GM04503 (cell line): ENCODE measurements at regions not wholly inside any gene's neighbourhood (a gene's known extent, or its start where the extent isn't known, plus 50 kb on each side); places are given as distances from the start of the nearest gene placed in this dataset.
"Not testable (repeated sequence)": the region's sequence is repeated elsewhere in the genome, so short reads cannot be mapped to it uniquely, and the experiment has no call there.

Experiments
- DNase-seq: peaks from one replicate; pipeline ENCODE4 v3.0.0-alpha.2; 2012; ENCODE audit warnings: low read depth

- no peak for DNase-seq
These were observed 1163.7 kb downstream of the FAM181B start for GRCh38 chr11:81569999-81570398.

GRCh38 chr11:81568918-81569317, 1164.7 kb downstream of the FAM181B start:
- no peak for DNase-seq

GRCh38 chr11:81548123-81548522, 1185.5 kb downstream of the FAM181B start:
- no peak for DNase-seq

GRCh38 chr11:81539806-81540205, 1193.9 kb downstream of the FAM181B start:
- DNase-seq: not testable (repeated sequence)

- DNase-seq: no peak
These were observed 1218.1 kb downstream of the FAM181B start for GRCh38 chr11:81515566-81515965.

GRCh38 chr11:81497202-81497804, 1236.4 kb downstream of the FAM181B start:
- DNase-seq: no peak

- no peak for DNase-seq
These were observed 1237.1 kb downstream of the FAM181B start for GRCh38 chr11:81496601-81497000.

- no peak for DNase-seq
These were observed 1237.9 kb downstream of the FAM181B start for GRCh38 chr11:81495699-81496292.

GRCh38 chr11:81494431-81494830, 1239.2 kb downstream of the FAM181B start:
- DNase-seq: no peak

- no peak for DNase-seq
These were observed 1240.7 kb downstream of the FAM181B start for GRCh38 chr11:81492923-81493445.

GRCh38 chr11:81487109-81487508, 1246.6 kb downstream of the FAM181B start:
- no peak for DNase-seq

- no peak for DNase-seq
These were observed 1249.5 kb downstream of the FAM181B start for GRCh38 chr11:81484196-81484595.

- no peak for DNase-seq
These were observed 1256.4 kb downstream of the FAM181B start for GRCh38 chr11:81477277-81477676.

- DNase-seq: no peak
These were observed 1257.3 kb downstream of the FAM181B start for GRCh38 chr11:81476345-81476744.

GRCh38 chr11:81472646-81473045, 1261.0 kb downstream of the FAM181B start:
- no peak for DNase-seq

GRCh38 chr11:81470446-81470845, 1263.2 kb downstream of the FAM181B start:
- DNase-seq: no peak

- no peak for DNase-seq
These were observed 1273.8 kb downstream of the FAM181B start for GRCh38 chr11:81459766-81460306.

GRCh38 chr11:81449588-81450156, 1284.0 kb downstream of the FAM181B start:
- no peak for DNase-seq

- no peak for DNase-seq
These were observed 1289.4 kb downstream of the FAM181B start for GRCh38 chr11:81444297-81444696.

GRCh38 chr11:81432333-81432732, 1301.3 kb downstream of the FAM181B start:
- no peak for DNase-seq

GRCh38 chr11:81424822-81425221, 1308.8 kb downstream of the FAM181B start:
- DNase-seq: no peak

GRCh38 chr11:81422402-81422801, 1311.3 kb downstream of the FAM181B start:
- DNase-seq: no peak

GRCh38 chr11:81421251-81421860, 1312.3 kb downstream of the FAM181B start:
- no peak for DNase-seq
